ENCODE measurements at regions not wholly inside any gene's neighbourhood (a gene's known extent, or its start where the extent isn't known, plus 50 kb on each side); places are given as distances from the start of the nearest gene placed in this dataset.

- TF ChIP-seq CTCF (IDR thresholded peaks at IDR 0.05; ENCODE audit: borderline replicate concordance, control extremely low read depth, extremely low read depth, insufficient read depth, missing control alignments), result no peak
- DNase-seq (ENCODE audit: low spot score), result no peak
- in situ Hi-C loops (cut with MboI; ENCODE audit: low sequenced_read_pairs, unreplicated experiment), result no loop called here
Measured at GRCh38 chr12:46107591-46107990, 117.2 kb upstream of the SCAF11 start.

- DNase-seq (ENCODE audit: low spot score), result no peak
- no peak for TF ChIP-seq CTCF (IDR thresholded peaks at IDR 0.05; ENCODE audit: borderline replicate concordance, control extremely low read depth, extremely low read depth, insufficient read depth, missing control alignments)
- in situ Hi-C loops (cut with MboI; ENCODE audit: low sequenced_read_pairs, unreplicated experiment), result no loop called here
Measured at GRCh38 chr12:46105735-46106134, 115.4 kb upstream of the SCAF11 start.

GRCh38 chr12:46103559-46104383 lies 113.4 kb upstream of the SCAF11 start:
- TF ChIP-seq CTCF (IDR thresholded peaks at IDR 0.05; ENCODE audit: borderline replicate concordance, control extremely low read depth, extremely low read depth, insufficient read depth, missing control alignments), result no peak
- in situ Hi-C loops (cut with MboI; ENCODE audit: low sequenced_read_pairs, unreplicated experiment), result no loop called here
- DNase-seq (ENCODE audit: low spot score), result no peak

GRCh38 chr12:46101485-46101869 lies 111.1 kb upstream of the SCAF11 start:
- no peak for TF ChIP-seq CTCF (IDR thresholded peaks at IDR 0.05; ENCODE audit: borderline replicate concordance, control extremely low read depth, extremely low read depth, insufficient read depth, missing control alignments)
- DNase-seq (ENCODE audit: low spot score), result no peak
- in situ Hi-C loops (cut with MboI; ENCODE audit: low sequenced_read_pairs, unreplicated experiment), result no loop called here

- no peak for DNase-seq (ENCODE audit: low spot score)
- in situ Hi-C loops (cut with MboI; ENCODE audit: low sequenced_read_pairs, unreplicated experiment), result no loop called here
- no peak for TF ChIP-seq CTCF (IDR thresholded peaks at IDR 0.05; ENCODE audit: borderline replicate concordance, control extremely low read depth, extremely low read depth, insufficient read depth, missing control alignments)
Measured at GRCh38 chr12:46100551-46101484, 110.4 kb upstream of the SCAF11 start.

GRCh38 chr12:46089414-46090162 lies 99.2 kb upstream of the SCAF11 start:
- DNase-seq (ENCODE audit: low spot score), result no peak
- in situ Hi-C loops (cut with MboI; ENCODE audit: low sequenced_read_pairs, unreplicated experiment), result no loop called here
- no peak for TF ChIP-seq CTCF (IDR thresholded peaks at IDR 0.05; ENCODE audit: borderline replicate concordance, control extremely low read depth, extremely low read depth, insufficient read depth, missing control alignments)

Data from GM13976 (cell line).